GM12878 (cell line): ENCODE measurements at regions not wholly inside any gene's neighbourhood (a gene's known extent, or its start where the extent isn't known, plus 50 kb on each side); places are given as distances from the start of the nearest gene placed in this dataset.

ENCODE experiments used
- CBX3 ChIP-seq: fragments of 200-600 bp; sonication (generic); IDR thresholded peaks from 2 replicates; pipeline ENCODE4 v1.6.1; 2016; ENCODE audit warnings: low read depth, borderline replicate concordance
- CEBPB ChIP-seq, 2 experiments: fragments of 150-350 bp in 1 of 2; IDR thresholded peaks; 2 replicates each; pipeline ENCODE4 v1.6.1; 2012 to 2014; ENCODE audit warnings: low read depth in 2 of 2, low read length in 2 of 2, borderline replicate concordance in 1 of 2, inconsistent platforms in 1 of 2
- CHD2 ChIP-seq: IDR thresholded peaks from 2 replicates; pipeline ENCODE4 v1.6.1; 2011; ENCODE audit warnings: low read depth, low read length, improper control_type of control experiment, borderline replicate concordance
- CREB1 ChIP-seq: IDR thresholded peaks from 2 replicates; pipeline ENCODE4 v1.6.1; 2012; ENCODE audit warnings: low read depth, mild to moderate bottlenecking, inconsistent platforms
- EP300 ChIP-seq, 2 experiments: fragments of 150-350 bp in 1 of 2; IDR thresholded peaks; 2 replicates each; pipeline ENCODE4 v1.6.1; 2011 to 2012; ENCODE audit warnings: low read depth in 2 of 2, low read length in 2 of 2, borderline replicate concordance in 1 of 2, improper control_type of control experiment in 1 of 2, inconsistent platforms in 1 of 2; ENCODE audit not compliant: control insufficient read depth in 1 of 2
- EZH2 ChIP-seq: IDR thresholded peaks from 2 replicates; pipeline ENCODE4 v1.6.1; 2012; ENCODE audit warnings: low read depth, mild to moderate bottlenecking, control low read depth, inconsistent platforms, low read length, borderline replicate concordance; ENCODE audit not compliant: control insufficient read depth
- RAD51 ChIP-seq: fragments of 450-650 bp; IDR thresholded peaks from 2 replicates; pipeline ENCODE4 v1.6.1; 2016; ENCODE audit warnings: moderate library complexity, mild to moderate bottlenecking, inconsistent platforms
- TAF1 ChIP-seq: IDR thresholded peaks from 2 replicates; pipeline ENCODE4 v1.6.1; 2011; ENCODE audit warnings: mild to moderate bottlenecking, low read depth, low read length, borderline replicate concordance
- YY1 ChIP-seq: IDR thresholded peaks from 2 replicates; pipeline ENCODE4 v1.6.1; 2011; ENCODE audit warnings: low read depth, mild to moderate bottlenecking, low read length
- ZSCAN29 ChIP-seq: fragments of 450-650 bp; IDR thresholded peaks from 2 replicates; pipeline ENCODE4 v1.6.1; 2017; ENCODE audit warnings: mild to moderate bottlenecking, moderate library complexity
- TF ChIP-seq, protein P1 (sequence below): IDR thresholded peaks from 2 replicates; pipeline ENCODE4 v1.6.1; 2011; ENCODE audit warnings: low read depth, mild to moderate bottlenecking, low read length, moderate library complexity, borderline replicate concordance; ENCODE audit errors: extremely low read depth
- TF ChIP-seq, protein P2 (sequence below): fragments of 150-350 bp; IDR thresholded peaks from 2 replicates; pipeline ENCODE4 v1.6.1; 2014; ENCODE audit warnings: mild to moderate bottlenecking, low read depth, low read length

DNA sequence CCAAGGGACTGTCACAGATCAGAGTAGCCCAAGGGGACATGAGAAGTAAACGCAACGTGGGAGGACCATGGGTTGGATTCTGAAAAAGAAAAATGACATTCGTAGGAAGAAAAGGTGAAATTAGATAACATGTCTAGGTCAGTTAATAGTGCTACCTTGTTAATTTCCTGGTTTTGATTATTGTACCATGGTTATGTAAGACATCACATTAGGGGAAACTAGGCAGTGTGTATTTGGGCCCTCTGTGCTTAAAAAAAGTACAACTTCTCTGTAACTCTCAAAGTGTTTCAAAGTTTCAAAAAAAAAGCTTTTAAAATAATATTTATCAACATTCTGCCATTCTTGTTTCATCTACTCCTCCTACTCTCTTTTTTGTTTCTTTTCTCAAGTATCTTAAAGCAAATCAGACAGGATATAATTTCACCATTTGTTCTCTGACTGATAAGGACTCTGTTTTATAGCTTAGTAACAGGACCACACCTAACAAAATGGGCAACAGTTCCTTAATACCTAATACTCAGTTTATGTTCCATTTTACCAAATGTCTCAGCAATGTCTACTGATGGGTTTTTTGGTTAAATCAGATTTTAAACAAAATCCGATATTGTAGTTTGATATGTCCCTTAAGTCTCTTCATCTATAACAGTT is 97.1 kb upstream of the PLCB4 start:
- TF ChIP-seq CHD2 (no peak), EP300 (IDR thresholded peaks at IDR 0.05; ENCODE audit: borderline replicate concordance in 1 of 2, control insufficient read depth in 1 of 2, low read depth in 2 of 2, low read length in 2 of 2) (no peak), TAF1 (no peak), RAD51 (no peak), EZH2 (no peak), CBX3 (no peak), CEBPB (IDR thresholded peaks at IDR 0.05; ENCODE audit: borderline replicate concordance in 1 of 2, low read depth in 2 of 2, low read length in 2 of 2) (no peak), CREB1 (no peak), ZSCAN29 (no peak), YY1 (no peak)
- TF ChIP-seq, protein P1, sequence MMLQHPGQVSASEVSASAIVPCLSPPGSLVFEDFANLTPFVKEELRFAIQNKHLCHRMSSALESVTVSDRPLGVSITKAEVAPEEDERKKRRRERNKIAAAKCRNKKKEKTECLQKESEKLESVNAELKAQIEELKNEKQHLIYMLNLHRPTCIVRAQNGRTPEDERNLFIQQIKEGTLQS = no peak
- TF ChIP-seq, protein P2, sequence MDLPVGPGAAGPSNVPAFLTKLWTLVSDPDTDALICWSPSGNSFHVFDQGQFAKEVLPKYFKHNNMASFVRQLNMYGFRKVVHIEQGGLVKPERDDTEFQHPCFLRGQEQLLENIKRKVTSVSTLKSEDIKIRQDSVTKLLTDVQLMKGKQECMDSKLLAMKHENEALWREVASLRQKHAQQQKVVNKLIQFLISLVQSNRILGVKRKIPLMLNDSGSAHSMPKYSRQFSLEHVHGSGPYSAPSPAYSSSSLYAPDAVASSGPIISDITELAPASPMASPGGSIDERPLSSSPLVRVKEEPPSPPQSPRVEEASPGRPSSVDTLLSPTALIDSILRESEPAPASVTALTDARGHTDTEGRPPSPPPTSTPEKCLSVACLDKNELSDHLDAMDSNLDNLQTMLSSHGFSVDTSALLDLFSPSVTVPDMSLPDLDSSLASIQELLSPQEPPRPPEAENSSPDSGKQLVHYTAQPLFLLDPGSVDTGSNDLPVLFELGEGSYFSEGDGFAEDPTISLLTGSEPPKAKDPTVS = no peak
